ENCODE measurements at regions not wholly inside any gene's neighbourhood (a gene's known extent, or its start where the extent isn't known, plus 50 kb on each side); places are given as distances from the start of the nearest gene placed in this dataset.

- Histone ChIP-seq H3K36me3 (no peaks in the 10 kb centered on the region), H3K27me3 (no peaks in the 10 kb centered on the region), H3K27ac (no peak overlapping the region), H3K9me3 (no peaks in the 10 kb centered on the region), H3K4me3 (no peak overlapping the region), H3K4me1 (no peaks in the 10 kb centered on the region)
- TF ChIP-seq CTCF (IDR thresholded peaks at IDR 0.05): no peak
- TF ChIP-seq POLR2A (IDR thresholded peaks at IDR 0.05): no peak
- no peak for DNase-seq
Measured at GRCh38 chr2:51105811-51106210, 73.9 kb upstream of the NRXN1 start.

DNA sequence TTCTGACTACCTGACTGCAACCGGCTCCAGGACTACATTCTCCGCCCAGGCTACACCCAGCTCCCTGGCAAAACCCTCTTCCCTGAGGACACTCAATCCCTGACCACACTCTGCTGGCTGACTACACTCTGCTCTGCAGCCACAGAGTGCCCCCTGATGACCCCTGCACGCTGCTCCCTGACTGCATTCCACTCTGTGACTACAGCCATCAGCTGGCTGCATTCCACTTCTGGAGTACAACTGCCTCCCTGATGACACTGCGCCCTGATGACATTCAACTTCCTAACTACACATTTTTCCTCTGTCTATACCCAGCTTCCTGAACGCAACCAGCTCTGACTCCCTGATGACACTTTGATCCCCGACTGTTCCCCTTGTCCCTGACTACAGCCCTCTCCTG is 71.3 kb upstream of the NRXN1 start:
- Histone ChIP-seq H3K4me3 (no peak overlapping the region), H3K27ac (no peak overlapping the region), H3K4me1 (no peaks in the 10 kb centered on the region), H3K27me3 (no peaks in the 10 kb centered on the region), H3K36me3 (no peaks in the 10 kb centered on the region), H3K9me3 (no peaks in the 10 kb centered on the region)
- TF ChIP-seq POLR2A (IDR thresholded peaks at IDR 0.05) (no peak), CTCF (IDR thresholded peaks at IDR 0.05) (no peak)
- DNase-seq: no peak

DNA sequence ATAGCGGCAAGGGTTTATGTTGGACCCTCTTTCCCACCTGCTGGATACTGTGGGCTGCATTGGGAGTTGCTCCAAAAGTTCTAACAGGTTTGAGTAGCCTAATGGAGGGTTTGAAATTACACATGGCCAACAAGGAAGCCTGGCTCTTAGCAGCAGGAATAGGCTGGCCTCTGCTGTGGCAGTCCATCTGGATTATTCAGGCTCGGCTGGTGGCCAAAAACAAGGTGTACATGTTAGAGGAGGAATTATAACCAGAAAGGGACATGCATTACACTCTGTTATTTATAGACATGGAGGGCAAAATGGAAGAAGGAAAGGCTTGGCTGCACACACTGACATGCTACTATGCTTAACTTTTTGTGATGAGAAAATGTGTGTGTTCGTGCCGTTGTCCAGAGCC is 61.1 kb upstream of the NRXN1 start:
- H3K27ac ChIP-seq: no peak overlapping the region
- TF ChIP-seq CTCF (IDR thresholded peaks at IDR 0.05): no peak
- TF ChIP-seq POLR2A (IDR thresholded peaks at IDR 0.05): no peak

DNA sequence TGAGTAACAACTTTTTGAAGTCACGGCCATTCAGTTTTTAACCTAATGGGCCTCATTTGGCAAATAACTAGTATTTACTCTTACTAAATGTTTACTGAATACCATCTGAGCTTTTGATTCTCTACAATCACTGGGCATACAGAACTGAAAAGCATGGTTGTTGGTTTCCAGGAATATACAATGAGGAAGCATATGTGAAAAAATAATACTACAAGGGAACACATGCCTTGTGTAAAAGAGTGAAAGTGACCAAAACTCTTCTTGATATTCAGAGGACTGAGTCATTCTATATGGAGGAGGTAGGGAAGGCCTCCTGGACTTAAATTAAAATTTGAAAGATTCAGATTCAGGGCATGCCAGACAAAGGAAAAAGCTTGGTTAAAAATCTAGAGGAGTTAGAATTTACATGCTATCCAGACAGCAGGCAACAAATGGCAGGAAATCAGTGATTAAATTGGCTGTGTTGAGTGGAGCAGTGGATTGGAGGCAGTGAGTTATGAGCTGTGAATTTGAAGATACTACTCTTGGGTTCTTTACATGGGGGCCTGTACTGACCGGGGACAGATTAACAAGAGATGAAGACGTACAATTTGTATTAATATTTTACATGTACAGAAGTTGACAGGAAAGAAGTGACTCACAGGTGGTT is 53.6 kb upstream of the NRXN1 start:
- no peaks in the 10 kb centered on the region for H3K36me3 ChIP-seq
- no peak for TF ChIP-seq CTCF (IDR thresholded peaks at IDR 0.05)
- TF ChIP-seq POLR2A (IDR thresholded peaks at IDR 0.05): no peak
- no peak for DNase-seq
- no peaks in the 10 kb centered on the region for H3K9me3 ChIP-seq
- no peak overlapping the region for H3K4me3 ChIP-seq
- H3K27ac ChIP-seq: no peak overlapping the region
- no peaks in the 10 kb centered on the region for H3K4me1 ChIP-seq
- no peaks in the 10 kb centered on the region for H3K27me3 ChIP-seq

More for the DNA sequence above, 61.1 kb upstream of the NRXN1 start:
- no peaks in the 10 kb centered on the region for H3K9me3 ChIP-seq
- DNase-seq: no peak
- no peaks in the 10 kb centered on the region for H3K27me3 ChIP-seq
- H3K36me3 ChIP-seq: no peaks in the 10 kb centered on the region
- no peaks in the 10 kb centered on the region for H3K4me1 ChIP-seq
- no peak overlapping the region for H3K4me3 ChIP-seq

- H3K4me1 ChIP-seq: no peaks in the 10 kb centered on the region
- TF ChIP-seq POLR2A (IDR thresholded peaks at IDR 0.05) (no peak), CTCF (IDR thresholded peaks at IDR 0.05) (no peak)
- H3K27me3 ChIP-seq: no peaks in the 10 kb centered on the region
- H3K36me3 ChIP-seq: no peaks in the 10 kb centered on the region
- no peak overlapping the region for H3K4me3 ChIP-seq
- no peak for DNase-seq
- H3K9me3 ChIP-seq: no peaks in the 10 kb centered on the region
- no peak overlapping the region for H3K27ac ChIP-seq
Measured at GRCh38 chr2:51084750-51085149, 52.8 kb upstream of the NRXN1 start.

Small RNA genes in the stretch of these regions (small RNA-seq; reads per million reads assigned to genes)
- gene AC010967.3 (0 reads per million in 2 donors), gene AC069157.1 (0 reads per million in 2 donors), gene AC097463.2 (0 reads per million in 2 donors), gene CRYGGP (0 reads per million in 2 donors), gene MIR4431 (0 reads per million in 2 donors), gene RF00019 (0 reads per million in 2 donors), gene RF00424 (0 to 0.06 reads per million in 2 donors), gene RNU6-997P (0 reads per million in 2 donors)

Measured in Peyer's patch (tissue), 4 donors.